ENCODE measurements at regions not wholly inside any gene's neighbourhood (a gene's known extent, or its start where the extent isn't known, plus 50 kb on each side); places are given as distances from the start of the nearest gene placed in this dataset.

DNA sequence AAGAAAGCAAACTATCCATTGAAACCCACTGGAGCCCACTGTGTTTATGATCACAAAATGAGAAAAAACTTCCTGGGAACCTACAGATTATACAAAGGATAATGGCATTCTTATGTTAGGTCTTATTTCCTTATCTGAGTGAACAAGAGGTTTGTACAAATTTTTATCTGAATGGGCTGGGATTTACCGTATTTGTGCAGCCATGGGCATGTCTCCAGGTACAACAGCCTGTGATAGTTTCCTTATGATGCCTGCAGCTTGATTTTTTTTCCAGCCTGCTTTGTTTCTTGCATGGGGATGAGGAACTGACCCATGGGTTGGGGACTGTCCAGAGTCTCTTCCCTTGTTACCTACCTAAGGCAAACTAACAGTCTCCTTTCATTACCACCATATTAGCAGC lies 244.0 kb upstream of the RBMY1B start:
- TF ChIP-seq POLR2AphosphoS5 (IDR thresholded peaks at IDR 0.05), result no peak
- TF ChIP-seq POLR2A (IDR thresholded peaks at IDR 0.05), result no peak
- TF ChIP-seq CTCF (IDR thresholded peaks at IDR 0.05), result no peak
- TF ChIP-seq EP300 (IDR thresholded peaks at IDR 0.05), result no peak

All from upper lobe of left lung (tissue), 4 donors.